GM23248 (cell line): ENCODE measurements at regions not wholly inside any gene's neighbourhood (a gene's known extent, or its start where the extent isn't known, plus 50 kb on each side); places are given as distances from the start of the nearest gene placed in this dataset.

Experiments
- DNase-seq: peaks from one replicate; pipeline ENCODE4 v3.0.0-alpha.2; 2015
- H2AFZ ChIP-seq: fragments of 200-600 bp; sonication (generic); 2 replicates; pipeline ENCODE4 v1.6.1; 2016; ENCODE audit warnings: antibody characterized with exemption
- H3F3A ChIP-seq: fragments of 200-600 bp; sonication (generic); 2 replicates; pipeline ENCODE4 v1.6.1; 2016; ENCODE audit warnings: mild to moderate bottlenecking, antibody characterized with exemption, mixed run types; ENCODE audit not compliant: insufficient read depth
- H3K27ac ChIP-seq: fragments of 200-600 bp; sonication (generic); 2 replicates; pipeline ENCODE4 v1.5.1; 2016; ENCODE audit warnings: mild to moderate bottlenecking
- H3K27me3 ChIP-seq: fragments of 200-600 bp; sonication (generic); replicated peaks from 2 replicates; pipeline ENCODE4 v1.6.1; 2016; ENCODE audit warnings: mild to moderate bottlenecking; ENCODE audit not compliant: insufficient read depth
- H3K36me3 ChIP-seq: fragments of 200-600 bp; sonication (generic); 2 replicates; pipeline ENCODE4 v1.6.1; 2016; ENCODE audit warnings: low read depth, mild to moderate bottlenecking
- H3K4me1 ChIP-seq: fragments of 200-600 bp; sonication (generic); 2 replicates; pipeline ENCODE4 v1.6.1; 2016; ENCODE audit warnings: mild to moderate bottlenecking; ENCODE audit not compliant: insufficient read depth
- H3K4me2 ChIP-seq: fragments of 200-600 bp; sonication (generic); one replicate; pipeline ENCODE4 v1.6.1; 2016; ENCODE audit warnings: mild to moderate bottlenecking; ENCODE audit not compliant: unreplicated experiment
- H3K4me3 ChIP-seq: fragments of 200-600 bp; sonication (generic); 2 replicates; pipeline ENCODE4 v1.5.1; 2016; ENCODE audit warnings: mild to moderate bottlenecking
- H3K79me2 ChIP-seq: fragments of 200-600 bp; sonication (generic); 2 replicates; pipeline ENCODE4 v1.6.1; 2016; ENCODE audit warnings: mild to moderate bottlenecking; ENCODE audit not compliant: insufficient read depth
- H3K9ac ChIP-seq: fragments of 200-600 bp; sonication (generic); 2 replicates; pipeline ENCODE4 v1.6.1; 2016; ENCODE audit warnings: mild to moderate bottlenecking
- H3K9me2 ChIP-seq: fragments of 200-600 bp; sonication (generic); 2 replicates; pipeline ENCODE4 v1.6.1; 2016; ENCODE audit warnings: mixed run types, mild to moderate bottlenecking, moderate library complexity; ENCODE audit not compliant: insufficient read depth
- H3K9me3 ChIP-seq: fragments of 200-600 bp; sonication (generic); one replicate; pipeline ENCODE4 v1.6.1; 2017; ENCODE audit warnings: low read depth
- H4K20me1 ChIP-seq: fragments of 200-600 bp; sonication (generic); 2 replicates; pipeline ENCODE4 v1.6.0; 2016; ENCODE audit not compliant: insufficient read depth
- EZH2 ChIP-seq: fragments of 200-600 bp; sonication (generic); IDR thresholded peaks from 2 replicates; pipeline ENCODE4 v1.6.1; 2018; ENCODE audit warnings: antibody characterized with exemption, mild to moderate bottlenecking; ENCODE audit not compliant: insufficient read depth, poor library complexity, severe bottlenecking
- EZH2phosphoT487 ChIP-seq: fragments of 200-600 bp; sonication (generic); IDR thresholded peaks from 2 replicates; pipeline ENCODE4 v1.6.1; 2018; ENCODE audit warnings: antibody characterized with exemption, moderate library complexity, mild to moderate bottlenecking, low read depth; ENCODE audit not compliant: insufficient read depth
- WGBS, 2 experiments: methylation state at CpG; one replicate each; pipeline ENCODE4 v1.1.6; 2015 to 2017; ENCODE audit warnings: low lambda C conversion rate in 2 of 2, low coverage in 1 of 2; ENCODE audit errors: missing lambda C conversion rate in 2 of 2; 5-methylcytosine and 5-hydroxymethylcytosine counted together
- in situ Hi-C: fragments of 300-500 bp; cut with MboI; formaldehyde crosslinking; loops from 2 replicates; pipeline ENCODE4 v1.15.0; 2020

DNA sequence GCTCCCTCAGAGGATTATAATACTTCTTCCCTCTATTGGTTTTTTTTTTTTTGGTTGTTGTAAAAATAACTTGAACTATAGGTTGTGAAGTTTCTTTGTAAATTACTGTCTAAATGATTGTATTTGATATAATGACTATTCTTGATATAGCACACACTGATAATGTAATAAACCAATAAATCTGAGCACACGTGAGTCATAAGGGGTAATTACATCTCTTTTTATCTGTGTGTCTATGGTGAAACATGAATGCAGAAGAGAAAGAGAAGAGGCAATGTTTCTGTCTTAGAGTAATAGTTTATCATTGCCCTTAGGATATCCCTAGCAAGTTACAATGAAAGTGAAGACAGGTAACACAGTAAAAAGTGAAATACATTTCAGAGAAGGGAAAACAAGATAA is 64.1 kb upstream of the RAPGEF4 start:
- TF ChIP-seq EZH2 (no peak), EZH2phosphoT487 (no peak)
- WGBS, 2 experiments: 64 to 78% methylated on average over 1 of the region's 1 CpG
- Histone ChIP-seq H3K79me2 (no peaks in the 10 kb centered on the region), H3K4me3 (no peak overlapping the region), H3K4me2 (peak overlapping the region; percentile 20), H3K4me1 (peaks cover 29% of the 10 kb centered on the region), H3K27ac (peak overlapping the region; percentile 11; the same call in 1 of the 2 replicates), H3K9me3 (no peaks in the 10 kb centered on the region), H3K36me3 (no peaks in the 10 kb centered on the region), H3K9ac (no peak overlapping the region), H3K9me2 (no peaks in the 10 kb centered on the region), H2AFZ (no peak overlapping the region), H3K27me3 (no peaks in the 10 kb centered on the region), H3F3A (peaks cover 26% of the 10 kb centered on the region), H4K20me1 (no peaks in the 10 kb centered on the region)
- in situ Hi-C loops: loop anchor here (10.0 kb wide), 1 partner anchor 77 kb away; no protein-coding TSS in a partner anchor
- peak; percentile 20 for DNase-seq

DNA sequence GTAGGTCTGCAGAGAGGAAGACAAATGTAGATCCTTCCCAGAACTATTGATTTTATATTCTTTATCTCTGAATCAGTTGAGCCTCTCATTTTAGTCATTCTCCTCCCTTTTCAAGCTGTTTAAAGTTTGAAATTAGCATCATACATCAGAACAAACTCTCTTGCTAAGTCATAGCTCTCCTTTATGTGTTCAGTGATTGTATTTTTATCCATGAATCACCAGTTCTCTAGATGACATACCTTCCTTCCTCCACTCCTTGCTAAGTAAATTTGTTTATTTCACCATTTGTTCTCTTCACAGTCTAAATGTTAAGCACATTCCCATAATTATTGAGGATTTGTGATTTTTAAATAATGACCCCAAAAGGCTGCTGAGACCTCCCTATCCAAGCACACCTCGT is 63.5 kb upstream of the RAPGEF4 start:
- 81 to 100% methylated on average over 1 of the region's 1 CpG for WGBS, 2 experiments

DNA sequence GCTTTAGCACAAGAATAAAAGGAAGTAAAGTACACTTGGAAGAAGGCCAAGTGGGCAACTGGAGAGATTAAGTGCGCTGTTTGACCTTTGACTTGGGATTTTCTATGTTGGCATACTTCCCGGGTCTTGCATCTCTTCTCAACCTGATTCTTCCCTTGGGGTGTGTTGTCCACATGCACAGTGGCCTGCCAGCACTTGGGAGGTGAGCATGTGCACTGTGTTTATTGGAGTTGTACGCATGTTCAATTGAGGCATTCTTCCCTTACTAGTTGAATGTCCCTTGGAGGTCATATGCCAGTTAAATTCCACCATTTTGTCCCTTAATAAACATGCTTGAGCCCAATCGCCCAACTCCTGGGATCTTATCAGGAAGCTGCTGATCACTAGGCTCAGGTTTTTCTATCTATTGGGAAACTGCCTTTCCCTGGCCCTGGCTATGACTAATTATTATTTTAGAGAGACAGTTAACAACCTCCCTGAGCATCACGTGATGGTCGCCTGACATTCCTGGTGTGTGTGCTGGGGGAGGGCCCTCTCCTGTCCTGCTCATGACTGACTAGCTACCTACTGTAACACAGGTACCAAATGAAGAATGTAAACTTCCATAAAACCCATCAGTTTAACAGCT is 62.5 kb upstream of the RAPGEF4 start:
- no peaks in the 10 kb centered on the region for H3K79me2 ChIP-seq
- no peaks in the 10 kb centered on the region for H3K9me2 ChIP-seq
- H3K4me2 ChIP-seq: no peak overlapping the region
- no peak overlapping the region for H3K4me3 ChIP-seq
- H3K4me1 ChIP-seq: peaks cover 17% of the 10 kb centered on the region
- peaks cover 16% of the 10 kb centered on the region for H3F3A ChIP-seq
- no peaks in the 10 kb centered on the region for H3K9me3 ChIP-seq
- no peak overlapping the region for H3K27ac ChIP-seq
- in situ Hi-C loops: loop anchor here (10.0 kb wide), 1 partner anchor 78 kb away; no protein-coding TSS in a partner anchor
- no peaks in the 10 kb centered on the region for H4K20me1 ChIP-seq
- H2AFZ ChIP-seq: no peak overlapping the region
- 91 to 96% methylated on average over 6 of the region's 6 CpGs for WGBS, 2 experiments
- H3K27me3 ChIP-seq: no peaks in the 10 kb centered on the region
- no peak overlapping the region for H3K9ac ChIP-seq
- peak; percentile 18 for DNase-seq
- no peaks in the 10 kb centered on the region for H3K36me3 ChIP-seq
- no peak for TF ChIP-seq EZH2phosphoT487
- no peak for TF ChIP-seq EZH2

More for the DNA sequence above, 63.5 kb upstream of the RAPGEF4 start:
- H3K9me3 ChIP-seq: no peaks in the 10 kb centered on the region
- peak; percentile 62 for DNase-seq
- TF ChIP-seq EZH2: no peak
- no peak for TF ChIP-seq EZH2phosphoT487
- no peak overlapping the region for H3K4me3 ChIP-seq
- no peak overlapping the region for H3K9ac ChIP-seq
- no peaks in the 10 kb centered on the region for H3K79me2 ChIP-seq
- no peaks in the 10 kb centered on the region for H3K9me2 ChIP-seq
- H4K20me1 ChIP-seq: no peaks in the 10 kb centered on the region
- in situ Hi-C loops: loop anchor here (10.0 kb wide), 1 partner anchor 77 kb away; no protein-coding TSS in a partner anchor
- no peak overlapping the region for H2AFZ ChIP-seq
- peak overlapping the region; percentile 11; the same call in 1 of the 2 replicates for H3K27ac ChIP-seq
- H3K4me1 ChIP-seq: peaks cover 27% of the 10 kb centered on the region
- peak overlapping the region; percentile 20 for H3K4me2 ChIP-seq
- H3F3A ChIP-seq: peaks cover 26% of the 10 kb centered on the region
- H3K36me3 ChIP-seq: no peaks in the 10 kb centered on the region
- no peaks in the 10 kb centered on the region for H3K27me3 ChIP-seq

DNA sequence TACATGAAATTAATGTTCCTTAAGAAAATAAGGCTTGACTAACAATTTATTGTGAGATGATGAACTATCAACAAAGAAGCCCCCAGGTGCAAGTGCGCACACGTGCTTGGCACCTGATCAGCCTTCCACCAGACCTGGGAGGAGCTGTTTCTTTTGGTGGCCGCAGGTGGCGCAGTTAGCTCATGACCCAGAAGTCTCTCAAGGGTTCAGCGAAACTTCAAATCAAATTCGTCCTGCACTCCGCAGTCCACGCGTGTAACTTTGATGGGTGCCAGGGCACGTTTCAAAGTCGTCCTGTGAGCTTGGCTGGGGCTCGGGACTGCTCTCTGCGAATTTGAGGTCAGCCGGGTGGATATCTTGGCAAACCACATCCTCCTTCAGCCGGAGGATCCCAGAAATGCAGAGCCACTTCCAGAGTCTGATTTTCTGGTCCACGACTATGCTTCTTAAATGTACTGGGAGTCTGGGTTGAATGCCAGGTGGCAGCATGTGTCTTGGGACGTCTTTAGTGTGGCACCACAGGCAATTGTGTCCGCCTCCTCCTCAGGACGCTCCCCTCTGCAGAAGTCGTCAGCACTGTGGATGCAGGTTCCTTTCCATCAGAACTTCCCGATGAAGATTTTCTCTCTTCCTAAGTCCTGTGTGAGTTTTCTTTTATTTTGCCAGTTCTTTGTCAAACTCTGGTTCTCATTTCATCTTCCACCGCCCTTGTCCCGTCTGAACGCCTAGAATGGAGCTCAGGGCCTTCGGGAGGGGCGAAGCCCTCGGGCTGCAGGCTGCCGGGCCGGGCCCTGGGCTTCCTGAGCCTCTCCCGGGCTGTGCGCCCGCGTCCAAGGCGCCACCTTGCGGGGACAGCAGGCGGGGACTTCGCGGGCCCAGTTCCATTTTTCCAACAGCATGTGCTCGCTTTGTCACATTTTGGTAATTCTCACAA is 61.3 kb upstream of the RAPGEF4 start:
- H3K79me2 ChIP-seq: no peaks in the 10 kb centered on the region
- H3K36me3 ChIP-seq: no peaks in the 10 kb centered on the region
- peak overlapping the region; percentile 70 for H2AFZ ChIP-seq
- 35 to 37% methylated on average over 39 of the region's 39 CpGs for WGBS, 2 experiments
- no peaks in the 10 kb centered on the region for H3K9me3 ChIP-seq
- H3K4me3 ChIP-seq: no peak overlapping the region
- H3K27me3 ChIP-seq: no peaks in the 10 kb centered on the region
- peak overlapping the region; percentile 4 for H3K4me2 ChIP-seq
- in situ Hi-C loops: loop anchor here (10.0 kb wide), 1 partner anchor 80 kb away; no protein-coding TSS in a partner anchor
- H3K9me2 ChIP-seq: no peaks in the 10 kb centered on the region
- TF ChIP-seq EZH2phosphoT487: no peak
- no peak for TF ChIP-seq EZH2
- no peak overlapping the region for H3K27ac ChIP-seq
- H3F3A ChIP-seq: peaks cover 13% of the 10 kb centered on the region
- DNase-seq: peak; percentile 80
- no peaks in the 10 kb centered on the region for H4K20me1 ChIP-seq
- H3K9ac ChIP-seq: no peak overlapping the region
- peaks cover 14% of the 10 kb centered on the region for H3K4me1 ChIP-seq
